Mesendoderm (in vitro differentiated cells): ENCODE measurements at regions not wholly inside any gene's neighbourhood (a gene's known extent, or its start where the extent isn't known, plus 50 kb on each side); places are given as distances from the start of the nearest gene placed in this dataset.

Experiments used
- DNase-seq: peaks from one replicate; pipeline ENCODE4 v3.0.0; 2013
- H2AK5ac ChIP-seq: 2 replicates; pipeline ENCODE4 v1.6.1; 2013; ENCODE audit warnings: low read length, inconsistent platforms
- H2BK120ac ChIP-seq: 2 replicates; pipeline ENCODE4 v1.6.1; 2013; ENCODE audit warnings: low read depth, mild to moderate bottlenecking, low read length, moderate library complexity, mixed read lengths
- H2BK15ac ChIP-seq: replicated peaks from 2 replicates; pipeline ENCODE4 v1.6.1; 2013; ENCODE audit warnings: low read depth, mild to moderate bottlenecking, moderate library complexity
- H2BK5ac ChIP-seq: 2 replicates; pipeline ENCODE4 v1.6.1; 2013; ENCODE audit warnings: low read length, inconsistent platforms
- H3K18ac ChIP-seq: 2 replicates; pipeline ENCODE4 v1.6.1; 2013; ENCODE audit warnings: mild to moderate bottlenecking, low read length, mixed read lengths
- H3K23ac ChIP-seq: one replicate; pipeline ENCODE4 v1.6.1; 2013; ENCODE audit warnings: low read length
- H3K27ac ChIP-seq: 2 replicates; pipeline ENCODE4 v1.5.1; 2013; ENCODE audit warnings: low read depth, mild to moderate bottlenecking, inconsistent platforms, low read length, moderate library complexity
- H3K27me3 ChIP-seq: 2 replicates; pipeline ENCODE4 v1.6.1; 2013; ENCODE audit warnings: low read length, control low read depth, mild to moderate bottlenecking, inconsistent platforms; ENCODE audit not compliant: insufficient read depth, poor library complexity
- H3K36me3 ChIP-seq: 2 replicates; pipeline ENCODE4 v1.6.1; 2013; ENCODE audit warnings: low read length, inconsistent platforms; ENCODE audit not compliant: control insufficient read depth, insufficient read depth
- H3K4ac ChIP-seq: one replicate; pipeline ENCODE4 v1.6.1; 2013; ENCODE audit warnings: low read depth, mild to moderate bottlenecking, low read length, moderate library complexity
- H3K4me1 ChIP-seq: 2 replicates; pipeline ENCODE4 v1.6.1; 2013; ENCODE audit warnings: low read depth, low read length, inconsistent platforms; ENCODE audit not compliant: control insufficient read depth
- H3K4me2 ChIP-seq: 2 replicates; pipeline ENCODE4 v1.6.1; 2013; ENCODE audit warnings: low read length
- H3K4me3 ChIP-seq: 2 replicates; pipeline ENCODE4 v1.5.1; 2013; ENCODE audit warnings: mild to moderate bottlenecking, low read length
- H3K56ac ChIP-seq: one replicate; pipeline ENCODE4 v1.6.1; 2013; ENCODE audit warnings: low read length
- H3K79me1 ChIP-seq: 2 replicates; pipeline ENCODE4 v1.6.1; 2013; ENCODE audit warnings: low read length, inconsistent platforms
- H3K79me2 ChIP-seq: 2 replicates; pipeline ENCODE4 v1.6.1; 2013; ENCODE audit warnings: mild to moderate bottlenecking, low read length; ENCODE audit not compliant: control insufficient read depth, insufficient read depth
- H3K9ac ChIP-seq: 2 replicates; pipeline ENCODE4 v1.6.1; 2013; ENCODE audit warnings: low read length, inconsistent platforms
- H4K5ac ChIP-seq: one replicate; pipeline ENCODE4 v1.6.1; 2013; ENCODE audit warnings: low read length
- H4K8ac ChIP-seq: one replicate; pipeline ENCODE4 v1.6.1; 2013; ENCODE audit warnings: low read depth, mild to moderate bottlenecking, control low read depth, low read length, moderate library complexity
- WGBS: extraction: QIAGEN DNeasy Blood & Tissue Kit; methylation state at CpG from one replicate; pipeline ENCODE4 v1.1.7; 2013; ENCODE audit warnings: low lambda C conversion rate, missing lambda C conversion rate; ENCODE audit not compliant: insufficient coverage; ENCODE audit errors: extremely low coverage; 5-methylcytosine and 5-hydroxymethylcytosine counted together

GRCh38 chr4:19772581-19772980 is 479.1 kb upstream of the SLIT2 start:
- Histone ChIP-seq H3K9ac (no peak overlapping the region), H3K27ac (no peak overlapping the region), H4K8ac (no peak overlapping the region), H2BK5ac (no peak overlapping the region), H3K56ac (no peak overlapping the region), H2BK120ac (no peak overlapping the region), H3K79me1 (no peaks in the 10 kb centered on the region), H3K4me2 (no peak overlapping the region), H3K79me2 (no peaks in the 10 kb centered on the region), H3K36me3 (no peaks in the 10 kb centered on the region), H3K27me3 (no peaks in the 10 kb centered on the region), H2AK5ac (no peak overlapping the region), H2BK15ac (no peak overlapping the region), H3K18ac (no peak overlapping the region), H3K4me3 (no peak overlapping the region), H3K4ac (no peak overlapping the region), H4K5ac (no peak overlapping the region), H3K4me1 (no peaks in the 10 kb centered on the region), H3K23ac (no peak overlapping the region)
- WGBS, result no CpG with 5 or more reads among the region's 1 CpG
- no peak for DNase-seq

GRCh38 chr4:19756661-19757060 is 495.0 kb upstream of the SLIT2 start:
- Histone ChIP-seq H3K9ac (no peak overlapping the region), H3K36me3 (no peaks in the 10 kb centered on the region), H2BK120ac (no peak overlapping the region), H3K79me1 (no peaks in the 10 kb centered on the region), H3K4me3 (no peak overlapping the region), H3K79me2 (no peaks in the 10 kb centered on the region), H2AK5ac (no peak overlapping the region), H3K23ac (no peak overlapping the region), H2BK15ac (no peak overlapping the region), H3K4me2 (no peak overlapping the region), H3K4ac (no peak overlapping the region), H3K4me1 (no peaks in the 10 kb centered on the region), H2BK5ac (no peak overlapping the region), H4K8ac (no peak overlapping the region), H3K27ac (no peak overlapping the region), H4K5ac (no peak overlapping the region), H3K18ac (no peak overlapping the region), H3K56ac (no peak overlapping the region), H3K27me3 (no peaks in the 10 kb centered on the region)
- DNase-seq, result no peak
- no CpG with 5 or more reads among the region's 2 CpGs for WGBS

GRCh38 chr4:19752599-19752998 is 499.1 kb upstream of the SLIT2 start:
- Histone ChIP-seq H3K9ac (no peak overlapping the region), H3K79me1 (no peaks in the 10 kb centered on the region), H2BK5ac (no peak overlapping the region), H2BK120ac (no peak overlapping the region), H3K79me2 (no peaks in the 10 kb centered on the region), H3K4me1 (no peaks in the 10 kb centered on the region), H2AK5ac (no peak overlapping the region), H3K23ac (no peak overlapping the region), H3K27ac (no peak overlapping the region), H4K8ac (no peak overlapping the region), H3K36me3 (no peaks in the 10 kb centered on the region), H3K4ac (no peak overlapping the region), H3K4me3 (no peak overlapping the region), H3K56ac (no peak overlapping the region), H2BK15ac (no peak overlapping the region), H3K27me3 (no peaks in the 10 kb centered on the region), H3K18ac (no peak overlapping the region), H4K5ac (no peak overlapping the region), H3K4me2 (no peak overlapping the region)
- no peak for DNase-seq
- no CpG with 5 or more reads among the region's 1 CpG for WGBS

GRCh38 chr4:19748519-19749479 is 502.9 kb upstream of the SLIT2 start:
- H3K27me3 ChIP-seq, result no peaks in the 10 kb centered on the region
- no peak overlapping the region for H3K18ac ChIP-seq
- no peak overlapping the region for H3K4me3 ChIP-seq
- DNase-seq, result no peak
- H2BK120ac ChIP-seq, result no peak overlapping the region
- no peak overlapping the region for H4K8ac ChIP-seq
- no peak overlapping the region for H3K23ac ChIP-seq
- H2AK5ac ChIP-seq, result no peak overlapping the region
- H2BK15ac ChIP-seq, result no peak overlapping the region
- H2BK5ac ChIP-seq, result no peak overlapping the region
- H3K9ac ChIP-seq, result no peak overlapping the region
- no CpG with 5 or more reads among the region's 3 CpGs for WGBS
- no peak overlapping the region for H3K4me2 ChIP-seq
- H3K36me3 ChIP-seq, result no peaks in the 10 kb centered on the region
- H3K79me1 ChIP-seq, result no peaks in the 10 kb centered on the region
- no peak overlapping the region for H3K27ac ChIP-seq
- H3K4ac ChIP-seq, result no peak overlapping the region
- H3K56ac ChIP-seq, result no peak overlapping the region
- H3K79me2 ChIP-seq, result no peaks in the 10 kb centered on the region
- no peak overlapping the region for H4K5ac ChIP-seq
- H3K4me1 ChIP-seq, result no peaks in the 10 kb centered on the region

- H3K36me3 ChIP-seq, result no peaks in the 10 kb centered on the region
- H4K5ac ChIP-seq, result no peak overlapping the region
- H3K4ac ChIP-seq, result no peak overlapping the region
- H3K18ac ChIP-seq, result no peak overlapping the region
- no peak overlapping the region for H2BK15ac ChIP-seq
- no peak overlapping the region for H3K27ac ChIP-seq
- no peak overlapping the region for H3K9ac ChIP-seq
- H4K8ac ChIP-seq, result no peak overlapping the region
- H3K27me3 ChIP-seq, result no peaks in the 10 kb centered on the region
- no peaks in the 10 kb centered on the region for H3K79me1 ChIP-seq
- no peak overlapping the region for H2BK120ac ChIP-seq
- no peaks in the 10 kb centered on the region for H3K79me2 ChIP-seq
- no peak overlapping the region for H3K4me2 ChIP-seq
- no peak overlapping the region for H3K23ac ChIP-seq
- WGBS, result no CpG with 5 or more reads among the region's 2 CpGs
- H3K56ac ChIP-seq, result no peak overlapping the region
- H2BK5ac ChIP-seq, result no peak overlapping the region
- no peak overlapping the region for H3K4me3 ChIP-seq
- no peak overlapping the region for H2AK5ac ChIP-seq
- H3K4me1 ChIP-seq, result no peaks in the 10 kb centered on the region
- no peak for DNase-seq
Observed at GRCh38 chr4:19746377-19746776, 505.3 kb upstream of the SLIT2 start.
